SJSA1 (cell line): ENCODE measurements at regions not wholly inside any gene's neighbourhood (a gene's known extent, or its start where the extent isn't known, plus 50 kb on each side); places are given as distances from the start of the nearest gene placed in this dataset.

Source experiments
- DNase-seq, 2 experiments: peaks; one replicate each; pipeline ENCODE4 v3.0.0-alpha.2; 2015 to 2020; ENCODE audit warnings: low spot score in 2 of 2, low read depth in 1 of 2
- H3K27ac ChIP-seq: fragments of 250-450 bp; sonication (Bioruptor Pico); 2 replicates; pipeline ENCODE4 v1.5.1; 2020; ENCODE audit warnings: mild to moderate bottlenecking, moderate library complexity
- H3K27me3 ChIP-seq: fragments of 250-450 bp; sonication (Bioruptor Pico); replicated peaks from 2 replicates; pipeline ENCODE4 v1.5.1; 2020; ENCODE audit warnings: mild to moderate bottlenecking, moderate library complexity
- H3K36me3 ChIP-seq: fragments of 250-450 bp; sonication (Bioruptor Pico); 2 replicates; pipeline ENCODE4 v1.5.1; 2020; ENCODE audit warnings: mild to moderate bottlenecking
- H3K4me1 ChIP-seq: fragments of 250-450 bp; sonication (Bioruptor Pico); replicated peaks from 2 replicates; pipeline ENCODE4 v1.6.1; 2021; ENCODE audit warnings: mild to moderate bottlenecking
- H3K4me3 ChIP-seq: fragments of 250-450 bp; sonication (Bioruptor Pico); 2 replicates; pipeline ENCODE4 v1.5.1; 2020; ENCODE audit warnings: mild to moderate bottlenecking
- H3K9me3 ChIP-seq: fragments of 250-450 bp; sonication (Bioruptor Pico); replicated peaks from 2 replicates; pipeline ENCODE4 v1.5.1; 2020; ENCODE audit warnings: mild to moderate bottlenecking

GRCh38 chr4:14887842-14888433 lies 114.3 kb upstream of the CPEB2 start:
- Histone ChIP-seq H3K36me3 (no peaks in the 10 kb centered on the region), H3K9me3 (no peaks in the 10 kb centered on the region), H3K4me3 (no peak overlapping the region), H3K4me1 (no peaks in the 10 kb centered on the region), H3K27me3 (no peaks in the 10 kb centered on the region), H3K27ac (no peak overlapping the region)
- DNase-seq, result no peak

- Histone ChIP-seq H3K9me3 (no peaks in the 10 kb centered on the region), H3K27ac (no peak overlapping the region), H3K36me3 (no peaks in the 10 kb centered on the region), H3K4me3 (no peak overlapping the region), H3K4me1 (no peaks in the 10 kb centered on the region), H3K27me3 (no peaks in the 10 kb centered on the region)
- DNase-seq, result no peak
These were observed 113.3 kb upstream of the CPEB2 start for GRCh38 chr4:14888790-14889572.

DNA sequence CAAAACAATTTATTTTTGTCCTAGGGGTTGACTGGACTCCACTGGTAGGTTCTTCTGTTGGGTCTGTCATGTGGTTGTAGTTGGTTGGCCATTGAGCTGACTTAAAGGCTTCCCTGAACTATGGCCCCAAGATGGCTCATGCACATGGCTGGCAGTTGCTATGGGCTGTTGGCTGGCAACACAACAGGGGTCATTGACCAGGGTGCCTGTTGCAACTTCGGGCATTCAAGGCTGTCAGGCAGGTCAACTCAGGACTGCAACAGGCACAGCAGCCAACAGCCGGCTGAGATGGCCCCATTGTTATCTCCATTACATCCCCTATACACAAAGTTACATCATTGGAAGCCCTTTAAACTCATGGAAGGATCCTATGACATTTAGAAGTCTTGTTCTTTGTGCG lies 109.7 kb upstream of the CPEB2 start:
- H3K27ac ChIP-seq, result no peak overlapping the region
- no peaks in the 10 kb centered on the region for H3K36me3 ChIP-seq
- H3K27me3 ChIP-seq, result no peaks in the 10 kb centered on the region
- no peak overlapping the region for H3K4me3 ChIP-seq
- no peaks in the 10 kb centered on the region for H3K4me1 ChIP-seq
- DNase-seq, result no peak
- H3K9me3 ChIP-seq, result no peaks in the 10 kb centered on the region

DNA sequence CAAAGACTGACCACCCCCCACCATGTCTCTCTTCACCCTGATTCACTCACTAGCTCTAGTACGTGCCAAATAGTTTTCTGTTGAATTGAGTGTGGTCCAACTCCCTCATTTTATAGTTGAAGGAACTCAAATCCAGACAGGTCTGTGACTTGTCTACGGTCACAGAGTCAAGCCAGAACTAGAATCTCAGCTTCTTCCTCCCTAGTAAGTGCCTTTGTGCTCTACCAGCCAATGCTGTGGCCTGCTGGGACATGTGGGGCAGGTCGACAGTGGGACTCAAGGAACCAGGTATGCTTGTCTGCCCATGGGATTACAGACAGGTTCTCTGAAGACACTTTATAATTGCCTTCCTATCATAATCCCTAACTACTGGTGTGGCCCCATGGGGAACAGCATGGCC lies 108.6 kb upstream of the CPEB2 start:
- H3K9me3 ChIP-seq, result no peaks in the 10 kb centered on the region
- no peaks in the 10 kb centered on the region for H3K36me3 ChIP-seq
- DNase-seq, result no peak
- no peaks in the 10 kb centered on the region for H3K27me3 ChIP-seq
- H3K27ac ChIP-seq, result no peak overlapping the region
- H3K4me1 ChIP-seq, result no peaks in the 10 kb centered on the region
- no peak overlapping the region for H3K4me3 ChIP-seq

GRCh38 chr4:14894392-14895292 lies 107.6 kb upstream of the CPEB2 start:
- no peaks in the 10 kb centered on the region for H3K4me1 ChIP-seq
- no peaks in the 10 kb centered on the region for H3K27me3 ChIP-seq
- no peak overlapping the region for H3K27ac ChIP-seq
- no peak overlapping the region for H3K4me3 ChIP-seq
- no peaks in the 10 kb centered on the region for H3K9me3 ChIP-seq
- no peak for DNase-seq
- no peaks in the 10 kb centered on the region for H3K36me3 ChIP-seq

- DNase-seq, result no peak
- H3K36me3 ChIP-seq, result no peaks in the 10 kb centered on the region
- H3K9me3 ChIP-seq, result no peaks in the 10 kb centered on the region
These were observed 105.6 kb upstream of the CPEB2 start for GRCh38 chr4:14896656-14897175.

DNA sequence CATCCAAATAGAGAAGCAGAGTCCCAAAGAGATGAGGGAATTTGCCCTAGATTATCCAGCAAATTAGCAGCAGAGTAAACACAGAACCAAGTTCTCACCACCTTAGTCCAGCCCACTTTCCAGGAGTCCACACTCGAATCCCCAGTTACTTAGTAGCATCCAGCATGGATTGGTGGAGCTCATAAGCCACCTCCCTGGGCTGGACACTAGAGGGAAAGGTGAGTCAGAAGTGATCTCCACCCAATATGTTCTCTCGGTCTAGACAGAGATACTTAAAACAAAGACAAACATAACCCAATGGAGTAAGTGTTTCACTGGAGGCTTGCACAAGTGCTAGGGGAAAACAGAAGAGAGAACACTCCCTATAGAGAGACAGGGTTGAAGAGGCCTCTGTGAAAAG lies 105.1 kb upstream of the CPEB2 start:
- DNase-seq, result no peak
- Histone ChIP-seq H3K27me3 (no peaks in the 10 kb centered on the region), H3K4me3 (no peak overlapping the region), H3K4me1 (no peaks in the 10 kb centered on the region), H3K27ac (no peak overlapping the region), H3K36me3 (no peaks in the 10 kb centered on the region), H3K9me3 (no peaks in the 10 kb centered on the region)

More at GRCh38 chr4:14896656-14897175, 105.6 kb upstream of the CPEB2 start:
- Histone ChIP-seq H3K27ac (no peak overlapping the region), H3K4me1 (no peaks in the 10 kb centered on the region), H3K27me3 (no peaks in the 10 kb centered on the region), H3K4me3 (no peak overlapping the region)

GRCh38 chr4:14898989-14899388 lies 103.3 kb upstream of the CPEB2 start:
- H3K27ac ChIP-seq, result no peak overlapping the region
- H3K27me3 ChIP-seq, result no peaks in the 10 kb centered on the region
- H3K4me1 ChIP-seq, result no peaks in the 10 kb centered on the region
- H3K9me3 ChIP-seq, result no peaks in the 10 kb centered on the region
- no peak for DNase-seq
- H3K4me3 ChIP-seq, result no peak overlapping the region
- H3K36me3 ChIP-seq, result no peaks in the 10 kb centered on the region

DNA sequence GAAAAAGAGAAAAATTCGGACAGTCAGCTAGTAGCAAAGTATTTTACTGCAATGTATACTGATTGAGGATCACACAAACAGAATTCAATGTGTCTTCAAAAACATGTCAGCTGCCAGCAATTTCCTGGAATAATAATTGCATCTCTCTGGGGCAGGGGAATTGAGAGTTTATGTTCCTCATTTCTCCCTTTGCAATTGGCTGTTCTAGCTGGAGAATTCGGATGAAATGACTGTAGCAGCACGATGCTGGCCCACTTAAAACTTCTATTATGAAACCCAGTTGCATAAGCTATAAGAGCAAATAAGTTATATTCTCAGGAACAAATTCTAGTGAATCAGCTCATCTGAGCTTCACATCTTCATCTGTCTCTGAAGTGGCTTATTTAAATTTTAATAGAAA lies 99.9 kb upstream of the CPEB2 start:
- H3K9me3 ChIP-seq, result no peaks in the 10 kb centered on the region
- H3K4me3 ChIP-seq, result no peak overlapping the region
- H3K4me1 ChIP-seq, result no peaks in the 10 kb centered on the region

GRCh38 chr4:14903321-14903720 lies 99.0 kb upstream of the CPEB2 start:
- Histone ChIP-seq H3K4me3 (no peak overlapping the region), H3K9me3 (no peaks in the 10 kb centered on the region), H3K27ac (no peak overlapping the region), H3K36me3 (no peaks in the 10 kb centered on the region), H3K27me3 (no peaks in the 10 kb centered on the region), H3K4me1 (no peaks in the 10 kb centered on the region)
- DNase-seq, result no peak

More for the DNA sequence above, 99.9 kb upstream of the CPEB2 start:
- no peaks in the 10 kb centered on the region for H3K27me3 ChIP-seq
- DNase-seq, result no peak
- H3K36me3 ChIP-seq, result no peaks in the 10 kb centered on the region
- no peak overlapping the region for H3K27ac ChIP-seq

GRCh38 chr4:14906805-14907204 lies 95.5 kb upstream of the CPEB2 start:
- Histone ChIP-seq H3K36me3 (no peaks in the 10 kb centered on the region), H3K4me1 (no peaks in the 10 kb centered on the region)
- no peak for DNase-seq

GRCh38 chr4:14908635-14909034 lies 93.6 kb upstream of the CPEB2 start:
- DNase-seq, result no peak
- H3K4me1 ChIP-seq, result no peaks in the 10 kb centered on the region
- H3K27me3 ChIP-seq, result no peaks in the 10 kb centered on the region
- no peaks in the 10 kb centered on the region for H3K9me3 ChIP-seq
- no peak overlapping the region for H3K4me3 ChIP-seq
- H3K27ac ChIP-seq, result no peak overlapping the region
- H3K36me3 ChIP-seq, result no peaks in the 10 kb centered on the region

More at GRCh38 chr4:14906805-14907204, 95.5 kb upstream of the CPEB2 start:
- no peaks in the 10 kb centered on the region for H3K9me3 ChIP-seq
- H3K27me3 ChIP-seq, result no peaks in the 10 kb centered on the region
- no peak overlapping the region for H3K27ac ChIP-seq
- H3K4me3 ChIP-seq, result no peak overlapping the region

DNA sequence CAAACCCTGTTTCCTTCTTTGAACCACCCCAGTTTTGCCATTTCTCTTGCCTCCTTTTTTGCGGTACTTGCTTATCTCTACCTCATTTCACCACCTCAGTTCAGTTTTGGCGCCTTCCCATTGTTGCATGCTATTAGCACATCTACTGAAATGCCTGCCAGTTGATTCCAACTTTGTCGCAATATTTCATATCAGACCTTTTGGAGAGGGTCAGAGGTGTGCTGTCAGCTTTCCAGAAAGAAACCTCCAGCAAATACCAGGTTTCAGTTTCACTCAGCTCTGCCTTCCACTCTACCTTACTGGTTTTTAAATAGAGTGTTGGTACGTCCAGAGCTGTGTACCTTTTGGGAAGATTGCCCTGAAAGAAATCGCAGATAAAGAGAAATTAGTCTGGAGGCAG lies 91.9 kb upstream of the CPEB2 start:
- Histone ChIP-seq H3K27ac (no peak overlapping the region), H3K4me1 (no peaks in the 10 kb centered on the region), H3K36me3 (no peaks in the 10 kb centered on the region), H3K27me3 (no peaks in the 10 kb centered on the region), H3K4me3 (no peak overlapping the region), H3K9me3 (no peaks in the 10 kb centered on the region)
- DNase-seq, result no peak

GRCh38 chr4:14912426-14912825 lies 89.9 kb upstream of the CPEB2 start:
- H3K9me3 ChIP-seq, result no peaks in the 10 kb centered on the region
- no peaks in the 10 kb centered on the region for H3K27me3 ChIP-seq
- H3K4me3 ChIP-seq, result no peak overlapping the region
- no peak overlapping the region for H3K27ac ChIP-seq
- DNase-seq, result no peak
- H3K36me3 ChIP-seq, result no peaks in the 10 kb centered on the region
- H3K4me1 ChIP-seq, result no peaks in the 10 kb centered on the region
